PC-9 (cell line): ENCODE measurements at regions not wholly inside any gene's neighbourhood (a gene's known extent, or its start where the extent isn't known, plus 50 kb on each side); places are given as distances from the start of the nearest gene placed in this dataset.

Source experiments
- BruUV-seq: library from RNA; stranded (reverse); fragments of 400-500 nt; replicated peaks from 2 replicates; lab custom pipeline; 2021; lab: Mats Ljungman, UMichigan
- CTCF ChIA-PET: fragments of 300-600 bp; sonication (Branson Sonifier 250); formaldehyde crosslinking; loops from one replicate; lab custom pipeline; 2022; ENCODE audit warnings: antibody characterized with exemption; lab: Charles Lee
- POLR2A ChIA-PET: fragments of 300-600 bp; sonication (Branson Sonifier 250); formaldehyde crosslinking; loops from one replicate; lab custom pipeline; 2022; ENCODE audit warnings: antibody characterized with exemption; ENCODE audit not compliant: unreplicated experiment; lab: Charles Lee
- DNase-seq, 2 experiments: peaks; one replicate each; pipeline versions ENCODE4 v3.0.0 to v3.0.0-alpha.2; 2015 to 2022; ENCODE audit warnings: mixed read lengths in 1 of 2
- H2AFZ ChIP-seq: fragments of 200-600 bp; sonication (generic); 2 replicates; pipeline ENCODE4 v1.8.1; 2017; ENCODE audit warnings: antibody characterized with exemption
- H3F3A ChIP-seq: fragments of 200-600 bp; sonication (generic); 2 replicates; pipeline ENCODE4 v1.8.1; 2017; ENCODE audit warnings: antibody characterized with exemption, mild to moderate bottlenecking, low read depth; ENCODE audit not compliant: insufficient read depth
- H3K27ac ChIP-seq: fragments of 200-600 bp; sonication (generic); 2 replicates; pipeline ENCODE4 v1.6.1; 2016; ENCODE audit warnings: mixed run types
- H3K27me3 ChIP-seq: fragments of 200-600 bp; sonication (generic); 2 replicates; pipeline ENCODE4 v1.6.1; 2016; ENCODE audit warnings: low read depth, mixed run types; ENCODE audit not compliant: insufficient read depth
- H3K36me3 ChIP-seq: fragments of 200-600 bp; sonication (generic); 2 replicates; pipeline ENCODE4 v1.6.1; 2016; ENCODE audit warnings: low read depth, mixed run types
- H3K4me1 ChIP-seq: fragments of 200-600 bp; sonication (generic); replicated peaks from 2 replicates; pipeline ENCODE4 v1.6.1; 2016; ENCODE audit warnings: mixed run types; ENCODE audit not compliant: insufficient read depth
- H3K4me2 ChIP-seq: fragments of 200-600 bp; sonication (generic); 2 replicates; pipeline ENCODE4 v1.6.1; 2017; ENCODE audit warnings: mixed run types
- H3K4me3 ChIP-seq: fragments of 200-600 bp; sonication (generic); 2 replicates; pipeline ENCODE4 v1.6.1; 2016; ENCODE audit warnings: mixed run types
- H3K79me2 ChIP-seq: fragments of 200-600 bp; sonication (generic); 2 replicates; pipeline ENCODE4 v1.6.1; 2017; ENCODE audit warnings: low read depth, mixed run types
- H3K9me2 ChIP-seq: fragments of 200-600 bp; sonication (generic); 2 replicates; pipeline ENCODE4 v1.8.1; 2017; ENCODE audit warnings: mild to moderate bottlenecking; ENCODE audit not compliant: insufficient read depth
- H3K9me3 ChIP-seq: fragments of 200-600 bp; sonication (generic); 2 replicates; pipeline ENCODE4 v1.8.1; 2016; ENCODE audit warnings: low read depth; ENCODE audit not compliant: insufficient read depth
- H4K20me1 ChIP-seq: fragments of 200-600 bp; sonication (generic); 2 replicates; pipeline ENCODE4 v1.8.1; 2017; ENCODE audit not compliant: insufficient read depth
- CTCF ChIP-seq: fragments of 200-600 bp; sonication (generic); conservative IDR thresholded peaks from 2 replicates; pipeline ENCODE4 v1.6.1; 2017; ENCODE audit warnings: mixed run types, antibody characterized with exemption, mild to moderate bottlenecking, moderate library complexity
- EZH2 ChIP-seq: fragments of 200-600 bp; sonication (generic); IDR thresholded peaks from 2 replicates; pipeline ENCODE4 v1.8.0; 2017; ENCODE audit warnings: antibody characterized with exemption, low read depth
- intact Hi-C: fragments of 100-400 bp; cut with micrococcal nuclease; formaldehyde crosslinking; loops from one replicate; pipeline ENCODE4 v1.10.0; 2022; ENCODE audit not compliant: unreplicated experiment

- H3K4me3 ChIP-seq: no peak overlapping the region
- no peaks in the 10 kb centered on the region for H3K4me1 ChIP-seq
- no peaks in the 10 kb centered on the region for H3K27me3 ChIP-seq
- no peak for DNase-seq
- BruUV-seq: no TSS peak
- intact Hi-C loops: no loop called here
- H3K79me2 ChIP-seq: no peaks in the 10 kb centered on the region
- TF ChIP-seq EZH2: no peak
- no peak for TF ChIP-seq CTCF
- H3K36me3 ChIP-seq: no peaks in the 10 kb centered on the region
- no peak overlapping the region for H3K4me2 ChIP-seq
- H3F3A ChIP-seq: no peaks in the 10 kb centered on the region
- H4K20me1 ChIP-seq: no peaks in the 10 kb centered on the region
- no peak overlapping the region for H3K27ac ChIP-seq
- no peaks in the 10 kb centered on the region for H3K9me3 ChIP-seq
- CTCF ChIA-PET: no interaction called here
- H2AFZ ChIP-seq: no peak overlapping the region
- no peaks in the 10 kb centered on the region for H3K9me2 ChIP-seq
- POLR2A ChIA-PET: no interaction called here
Observed at GRCh38 chr18:66778048-66778447, 174.2 kb upstream of the CDH19 start.

GRCh38 chr18:66769375-66769774 lies 165.5 kb upstream of the CDH19 start:
- H3K79me2 ChIP-seq: no peaks in the 10 kb centered on the region
- no peaks in the 10 kb centered on the region for H3K4me1 ChIP-seq
- no peak overlapping the region for H3K4me2 ChIP-seq
- H4K20me1 ChIP-seq: no peaks in the 10 kb centered on the region
- H3K9me3 ChIP-seq: no peaks in the 10 kb centered on the region
- no peak overlapping the region for H3K4me3 ChIP-seq
- ChIA-PET CTCF (no interaction called here), POLR2A (no interaction called here)
- no peaks in the 10 kb centered on the region for H3F3A ChIP-seq
- no peaks in the 10 kb centered on the region for H3K27me3 ChIP-seq
- intact Hi-C loops: no loop called here
- BruUV-seq: no TSS peak
- H3K36me3 ChIP-seq: no peaks in the 10 kb centered on the region
- no peak overlapping the region for H2AFZ ChIP-seq
- no peak overlapping the region for H3K27ac ChIP-seq
- no peak for TF ChIP-seq CTCF
- TF ChIP-seq EZH2: no peak
- no peak for DNase-seq
- no peaks in the 10 kb centered on the region for H3K9me2 ChIP-seq

- no peak overlapping the region for H3K4me2 ChIP-seq
- no peaks in the 10 kb centered on the region for H3K27me3 ChIP-seq
- POLR2A ChIA-PET: no interaction called here
- intact Hi-C loops: no loop called here
- H2AFZ ChIP-seq: no peak overlapping the region
- TF ChIP-seq EZH2: no peak
- TF ChIP-seq CTCF: no peak
- no peaks in the 10 kb centered on the region for H3K9me3 ChIP-seq
- H3F3A ChIP-seq: no peaks in the 10 kb centered on the region
- no peaks in the 10 kb centered on the region for H3K4me1 ChIP-seq
- DNase-seq: no peak
- no peaks in the 10 kb centered on the region for H3K79me2 ChIP-seq
- no peaks in the 10 kb centered on the region for H3K36me3 ChIP-seq
- CTCF ChIA-PET: no interaction called here
- H3K9me2 ChIP-seq: no peaks in the 10 kb centered on the region
- no peak overlapping the region for H3K4me3 ChIP-seq
- no TSS peak for BruUV-seq
- no peak overlapping the region for H3K27ac ChIP-seq
- no peaks in the 10 kb centered on the region for H4K20me1 ChIP-seq
Observed at GRCh38 chr18:66764230-66764629, 160.3 kb upstream of the CDH19 start.
